Body of pancreas (tissue), 4 donors: ENCODE measurements at regions not wholly inside any gene's neighbourhood (a gene's known extent, or its start where the extent isn't known, plus 50 kb on each side); places are given as distances from the start of the nearest gene placed in this dataset.

ENCODE experiments used
- CTCF ChIP-seq, 7 experiments: fragments of 450-650 bp in 4 of 7; fragments of 200-600 bp in 3 of 7; sonication (generic) in 3 of 7; IDR thresholded peaks; one replicate each; pipeline ENCODE4 v1.5.1; 2016 to 2019; ENCODE audit warnings: antibody characterized with exemption in 7 of 7
- POLR2A ChIP-seq, 3 donors: fragments of 450-650 bp; IDR thresholded peaks; one replicate each; pipeline ENCODE4 v1.6.1; 2016; ENCODE audit warnings: antibody characterized with exemption in 3 of 3, mild to moderate bottlenecking in 2 of 3

GRCh38 chr10:55519264-55519663 lies 718.2 kb upstream of the PCDH15 start:
- TF ChIP-seq CTCF (IDR thresholded peaks at IDR 0.05) (no peak), POLR2A (IDR thresholded peaks at IDR 0.05) (no peak)
